Testis (tissue), 2 donors: ENCODE measurements at regions not wholly inside any gene's neighbourhood (a gene's known extent, or its start where the extent isn't known, plus 50 kb on each side); places are given as distances from the start of the nearest gene placed in this dataset.

Experiments
- POLR2A ChIP-seq: fragments of 450-650 bp; IDR thresholded peaks from one replicate; pipeline ENCODE4 v1.6.1; 2017; ENCODE audit warnings: antibody characterized with exemption, mild to moderate bottlenecking, moderate library complexity
- TF ChIP-seq, protein P1 (sequence below), 3 experiments: fragments of 450-650 bp in 2 of 3; fragments of 200-600 bp in 1 of 3; sonication (generic) in 1 of 3; IDR thresholded peaks; one replicate each; pipeline ENCODE4 v1.5.1; 2016 to 2019; ENCODE audit warnings: antibody characterized with exemption in 3 of 3, mild to moderate bottlenecking in 2 of 3, moderate library complexity in 1 of 3

GRCh38 chr1:30284728-30285475 is 438.5 kb downstream of the MATN1 start:
- no peak for TF ChIP-seq POLR2A
- TF ChIP-seq, protein P1, sequence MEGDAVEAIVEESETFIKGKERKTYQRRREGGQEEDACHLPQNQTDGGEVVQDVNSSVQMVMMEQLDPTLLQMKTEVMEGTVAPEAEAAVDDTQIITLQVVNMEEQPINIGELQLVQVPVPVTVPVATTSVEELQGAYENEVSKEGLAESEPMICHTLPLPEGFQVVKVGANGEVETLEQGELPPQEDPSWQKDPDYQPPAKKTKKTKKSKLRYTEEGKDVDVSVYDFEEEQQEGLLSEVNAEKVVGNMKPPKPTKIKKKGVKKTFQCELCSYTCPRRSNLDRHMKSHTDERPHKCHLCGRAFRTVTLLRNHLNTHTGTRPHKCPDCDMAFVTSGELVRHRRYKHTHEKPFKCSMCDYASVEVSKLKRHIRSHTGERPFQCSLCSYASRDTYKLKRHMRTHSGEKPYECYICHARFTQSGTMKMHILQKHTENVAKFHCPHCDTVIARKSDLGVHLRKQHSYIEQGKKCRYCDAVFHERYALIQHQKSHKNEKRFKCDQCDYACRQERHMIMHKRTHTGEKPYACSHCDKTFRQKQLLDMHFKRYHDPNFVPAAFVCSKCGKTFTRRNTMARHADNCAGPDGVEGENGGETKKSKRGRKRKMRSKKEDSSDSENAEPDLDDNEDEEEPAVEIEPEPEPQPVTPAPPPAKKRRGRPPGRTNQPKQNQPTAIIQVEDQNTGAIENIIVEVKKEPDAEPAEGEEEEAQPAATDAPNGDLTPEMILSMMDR (IDR thresholded peaks at IDR 0.05) = no peak
